ENCODE measurements at regions not wholly inside any gene's neighbourhood (a gene's known extent, or its start where the extent isn't known, plus 50 kb on each side); places are given as distances from the start of the nearest gene placed in this dataset.

GRCh38 chr3:18526667-18527066 lies 101.5 kb upstream of the SATB1 start:
- TF ChIP-seq PRMT5 (CRISPR knock-in tag; IDR thresholded peaks at IDR 0.05), result no peak
- no peak for TF ChIP-seq STAT5B (CRISPR knock-in tag; IDR thresholded peaks at IDR 0.05)
- TF ChIP-seq TCF7 (IDR thresholded peaks at IDR 0.05; ENCODE audit: borderline replicate concordance), result no peak
- TF ChIP-seq SIN3A (IDR thresholded peaks at IDR 0.05; ENCODE audit: borderline replicate concordance in 2 of 2, control insufficient read depth in 1 of 2, low read depth in 2 of 2, low read length in 2 of 2), result no peak
- TF ChIP-seq POLR2AphosphoS5 (IDR thresholded peaks at IDR 0.05; ENCODE audit: control insufficient read depth, insufficient read depth, low read depth, low read length), result no peak
- TF ChIP-seq SREBF1 (IDR thresholded peaks at IDR 0.05; ENCODE audit: borderline replicate concordance, low read depth, low read length), result no peak
- no peak for TF ChIP-seq STAG1 (CRISPR knock-in tag; IDR thresholded peaks at IDR 0.05; ENCODE audit: borderline replicate concordance)
- TF ChIP-seq MECOM (CRISPR knock-in tag; IDR thresholded peaks at IDR 0.05), result no peak
- no peak for TF ChIP-seq ZFX (CRISPR knock-in tag; IDR thresholded peaks at IDR 0.05)

Data from K562 (cell line).